Endothelial cell of umbilical vein (primary cell): ENCODE measurements at regions not wholly inside any gene's neighbourhood (a gene's known extent, or its start where the extent isn't known, plus 50 kb on each side); places are given as distances from the start of the nearest gene placed in this dataset.

Source experiments
- BruUV-seq: library from RNA; stranded (reverse); fragments of 400-500 nt; replicated peaks from 2 replicates; lab custom pipeline; 2021; lab: Mats Ljungman, UMichigan
- CTCF ChIA-PET: fragments of 300-600, 350-600 bp; sonication (Branson Sonifier 250); formaldehyde crosslinking; loops from one replicate; lab custom pipeline; 2021; ENCODE audit warnings: antibody characterized with exemption, inconsistent platforms; lab: Charles Lee
- POLR2A ChIA-PET: fragments of 300-600, 350-600 bp; sonication (Branson Sonifier 250); formaldehyde crosslinking; loops from one replicate; lab custom pipeline; 2021; ENCODE audit warnings: antibody characterized with exemption, inconsistent platforms; lab: Charles Lee
- DNase-seq: peaks from one replicate; pipeline ENCODE4 v3.0.0-alpha.2; 2011; ENCODE audit warnings: low read depth, low spot score
- FAIRE-seq: peaks from 2 replicates; lab custom pipeline; 2011; peaks lifted over from hg19 to GRCh38; lab: Jason Lieb, UNC
- H2AFZ ChIP-seq: 2 replicates; pipeline ENCODE4 v1.6.0; 2012; ENCODE audit warnings: low read depth, low read length, control low read depth, inconsistent platforms
- H3K27ac ChIP-seq: 2 replicates; pipeline ENCODE4 v1.5.1; 2011; ENCODE audit warnings: low read depth, mild to moderate bottlenecking, control low read depth, low read length, moderate library complexity; ENCODE audit not compliant: insufficient read depth
- H3K27me3 ChIP-seq, 2 experiments: 2 replicates each; pipeline versions ENCODE4 v1.6.0 to v1.6.1; 2011; ENCODE audit warnings: low read length in 2 of 2, mixed read lengths in 1 of 2; ENCODE audit not compliant: control insufficient read depth in 2 of 2, insufficient read depth in 2 of 2
- H3K36me3 ChIP-seq, 2 experiments: 2 replicates in 1 of 2; 3 replicates in 1 of 2; pipeline ENCODE4 v1.5.1; 2011; ENCODE audit warnings: low read length in 2 of 2, mild to moderate bottlenecking in 1 of 2, moderate library complexity in 1 of 2; ENCODE audit not compliant: control insufficient read depth in 2 of 2, insufficient read depth in 2 of 2; ENCODE audit errors: extremely low read depth in 1 of 2
- H3K4me1 ChIP-seq: 3 replicates; pipeline ENCODE4 v1.5.1; 2011; ENCODE audit warnings: mild to moderate bottlenecking, low read length; ENCODE audit not compliant: control insufficient read depth, insufficient read depth; ENCODE audit errors: extremely low read depth
- H3K4me2 ChIP-seq: 2 replicates; pipeline ENCODE4 v1.6.1; 2011; ENCODE audit warnings: low read length, control low read depth, mixed read lengths; ENCODE audit not compliant: insufficient read depth
- H3K4me3 ChIP-seq, 3 experiments: fragments of 200-600 bp in 1 of 3; sonication (generic), shearing (Covaris generic) in 1 of 3; replicated peaks in 1 of 3; 2 replicates each; pipeline ENCODE4 v1.5.1; 2011 to 2016; ENCODE audit warnings: control low read depth in 3 of 3, low read length in 3 of 3, mild to moderate bottlenecking in 2 of 3, inconsistent platforms in 1 of 3, low read depth in 1 of 3, moderate library complexity in 1 of 3; ENCODE audit not compliant: insufficient read depth in 1 of 3
- H3K79me2 ChIP-seq: 2 replicates; pipeline ENCODE4 v1.6.0; 2012; ENCODE audit warnings: low read length, inconsistent platforms; ENCODE audit not compliant: control insufficient read depth, insufficient read depth
- H3K9ac ChIP-seq: replicated peaks from 2 replicates; pipeline ENCODE3; 2011; ENCODE audit warnings: low read length, control low read depth; ENCODE audit not compliant: insufficient read depth; ENCODE audit errors: extremely low read depth
- H3K9me1 ChIP-seq: replicated peaks from 3 replicates; pipeline ENCODE4 v1.6.0; 2011; ENCODE audit warnings: mild to moderate bottlenecking, low read length; ENCODE audit not compliant: control insufficient read depth, insufficient read depth; ENCODE audit errors: extremely low read depth
- H3K9me3 ChIP-seq: replicated peaks from 2 replicates; pipeline ENCODE4 v1.5.1; 2012; ENCODE audit warnings: low read length, inconsistent platforms; ENCODE audit not compliant: control insufficient read depth, insufficient read depth
- H4K20me1 ChIP-seq: replicated peaks from 2 replicates; pipeline ENCODE3; 2011; ENCODE audit warnings: mild to moderate bottlenecking, low read length; ENCODE audit not compliant: control insufficient read depth, insufficient read depth; ENCODE audit errors: extremely low read depth
- CTCF ChIP-seq, 2 donors: IDR thresholded peaks; 1 replicate in 1 of 2; 2 replicates in 1 of 2; pipeline ENCODE4 v1.5.1; 2011; ENCODE audit warnings: low read length in 2 of 2, mild to moderate bottlenecking in 2 of 2, moderate library complexity in 2 of 2, control low read depth in 1 of 2, inconsistent platforms in 1 of 2, low read depth in 1 of 2; ENCODE audit not compliant: insufficient read depth in 1 of 2; ENCODE audit errors: extremely low read depth in 1 of 2
- EZH2 ChIP-seq: IDR thresholded peaks from 2 replicates; pipeline ENCODE4 v1.6.1; 2012; ENCODE audit warnings: borderline replicate concordance, low read depth, mild to moderate bottlenecking, moderate library complexity, low read length, inconsistent platforms; ENCODE audit not compliant: severe bottlenecking
- FOS ChIP-seq: IDR thresholded peaks from 2 replicates; pipeline ENCODE4 v1.6.1; 2011; ENCODE audit warnings: mild to moderate bottlenecking, low read length, moderate library complexity, borderline replicate concordance; ENCODE audit not compliant: insufficient read depth
- GATA2 ChIP-seq: IDR thresholded peaks from 2 replicates; pipeline ENCODE4 v1.7.0; 2011; ENCODE audit warnings: low read depth, mild to moderate bottlenecking, moderate library complexity, mixed read lengths, low read length; ENCODE audit not compliant: insufficient read length, insufficient read depth
- JUN ChIP-seq: IDR thresholded peaks from 2 replicates; pipeline ENCODE4 v1.6.1; 2011; ENCODE audit warnings: borderline replicate concordance, low read depth; ENCODE audit not compliant: insufficient read length, insufficient read depth
- MAX ChIP-seq: IDR thresholded peaks from 2 replicates; pipeline ENCODE4 v1.6.1; 2011; ENCODE audit not compliant: insufficient read depth, insufficient read length
- MYC ChIP-seq: IDR thresholded peaks from one replicate; pipeline ENCODE4 v1.6.1; 2011; ENCODE audit warnings: mild to moderate bottlenecking, low read depth, low read length
- POLR2A ChIP-seq: IDR thresholded peaks from 2 replicates; pipeline ENCODE4 v1.6.1; 2012; ENCODE audit warnings: low read depth, mild to moderate bottlenecking, control low read depth, low read length
- POLR2AphosphoS5 ChIP-seq: IDR thresholded peaks from 2 replicates; pipeline ENCODE4 v1.6.1; 2012; ENCODE audit warnings: low read depth, mild to moderate bottlenecking, control low read depth, low read length, moderate library complexity; ENCODE audit not compliant: insufficient read depth
- dilution Hi-C: fragments of 300-500 bp; cut with MboI; formaldehyde crosslinking; loops from one replicate; pipeline ENCODE4 v1.15.0; 2019; ENCODE audit warnings: low sequenced_read_pairs; ENCODE audit not compliant: extremely low pct_ligation_motif_present
- intact Hi-C: fragments of 100-400 bp; cut with micrococcal nuclease; formaldehyde crosslinking; loops from one replicate; pipeline ENCODE4 v1.10.0; 2022

GRCh38 chr4:123072060-123072459, 149.7 kb upstream of the NUDT6 start:
- BruUV-seq: no TSS peak
- Histone ChIP-seq H3K9ac (no peak overlapping the region), H4K20me1 (no peaks in the 10 kb centered on the region), H2AFZ (no peak overlapping the region), H3K4me1 (no peaks in the 10 kb centered on the region), H3K9me3 (no peaks in the 10 kb centered on the region), H3K36me3 (no peaks in the 10 kb centered on the region), H3K27ac (no peak overlapping the region), H3K27me3 (no peaks in the 10 kb centered on the region), H3K79me2 (no peaks in the 10 kb centered on the region), H3K4me2 (no peak overlapping the region), H3K4me3 (no peak overlapping the region), H3K9me1 (no peaks in the 10 kb centered on the region)
- POLR2A ChIA-PET: no interaction called here
- FAIRE-seq (no peak), DNase-seq (no peak)
- dilution Hi-C loops: no loop called here
- intact Hi-C loops: no loop called here
- no peak for TF ChIP-seq FOS
- CTCF ChIA-PET: no interaction called here

GRCh38 chr4:123073650-123074049, 151.3 kb upstream of the NUDT6 start:
- Histone ChIP-seq H3K9ac (no peak overlapping the region), H3K27ac (no peak overlapping the region), H3K9me1 (no peaks in the 10 kb centered on the region), H4K20me1 (no peaks in the 10 kb centered on the region), H3K4me3 (no peak overlapping the region), H3K4me2 (no peak overlapping the region), H3K27me3 (no peaks in the 10 kb centered on the region), H3K4me1 (no peaks in the 10 kb centered on the region), H3K36me3 (no peaks in the 10 kb centered on the region), H2AFZ (no peak overlapping the region), H3K9me3 (no peaks in the 10 kb centered on the region), H3K79me2 (no peaks in the 10 kb centered on the region)
- no peak for FAIRE-seq
- DNase-seq: no peak
- BruUV-seq: no TSS peak
- ChIA-PET CTCF (no interaction called here), POLR2A (no interaction called here)
- intact Hi-C loops (no loop called here), dilution Hi-C loops (no loop called here)
- TF ChIP-seq MAX: no peak
- TF ChIP-seq MYC: no peak
- no peak for TF ChIP-seq POLR2AphosphoS5
- TF ChIP-seq FOS: no peak
- no peak for TF ChIP-seq JUN
- TF ChIP-seq GATA2: no peak
- no peak for TF ChIP-seq POLR2A
- TF ChIP-seq EZH2: no peak
- no peak for TF ChIP-seq CTCF (IDR thresholded peaks at IDR 0.05; ENCODE audit: extremely low read depth in 1 of 2, insufficient read depth in 1 of 2, low read depth in 1 of 2, low read length in 2 of 2)
